ENCODE measurements at regions not wholly inside any gene's neighbourhood (a gene's known extent, or its start where the extent isn't known, plus 50 kb on each side); places are given as distances from the start of the nearest gene placed in this dataset.
"Not testable (repeated sequence)": the region's sequence is repeated elsewhere in the genome, so short reads cannot be mapped to it uniquely, and the experiment has no call there.

DNA sequence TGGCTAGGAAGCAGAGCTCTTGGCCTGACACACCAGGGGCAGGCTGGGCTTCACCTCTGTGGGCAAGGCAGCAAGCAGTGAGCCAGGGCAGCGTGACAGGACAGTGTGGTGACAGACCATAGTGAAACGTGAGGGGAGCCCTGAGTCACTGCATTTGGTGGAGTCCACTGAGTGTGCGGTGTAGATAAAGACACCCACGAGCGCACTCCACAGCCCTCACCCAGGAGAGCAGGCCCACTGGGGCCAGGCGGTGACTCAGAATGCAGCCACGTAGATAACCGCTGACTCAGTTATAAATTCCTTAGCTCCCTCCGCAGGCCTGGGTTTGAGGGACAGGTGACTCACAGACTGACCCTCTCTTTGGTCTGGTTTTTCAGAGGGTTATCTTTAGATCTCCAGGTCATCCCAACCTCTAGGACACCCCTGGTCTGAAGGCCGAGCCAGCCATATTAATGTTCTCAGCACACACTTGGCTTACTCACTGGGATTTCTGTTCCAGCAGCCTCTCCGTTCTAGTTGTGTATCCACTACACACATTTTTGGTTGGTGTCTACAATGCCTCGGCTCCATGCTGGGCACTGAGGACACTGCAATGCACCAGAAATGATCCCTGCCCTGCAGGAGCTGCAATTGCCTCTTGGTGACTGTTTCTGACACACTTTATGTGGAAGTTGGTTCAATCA, 90.2 kb upstream of the TSPAN2 start:
- peak; percentile 97 for DNase-seq

DNA sequence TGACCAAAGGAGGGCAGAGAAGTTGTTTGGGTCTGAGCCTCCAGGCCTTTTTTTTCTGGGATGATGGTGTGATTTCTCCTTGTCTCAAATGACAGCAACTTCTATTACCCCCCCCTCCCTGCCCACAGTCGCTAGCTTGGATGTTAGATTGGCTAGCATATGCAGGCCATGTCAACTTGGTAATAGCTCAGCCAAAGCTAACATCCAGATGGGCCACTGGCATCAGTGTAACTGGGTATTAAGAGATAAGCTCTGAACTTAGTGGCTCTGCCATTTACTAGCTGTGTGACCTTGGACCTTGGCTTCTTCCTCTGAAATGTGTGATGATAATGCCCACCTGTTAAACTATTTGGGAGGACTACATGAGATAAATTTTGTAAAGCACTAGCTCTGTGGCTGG, 86.9 kb upstream of the TSPAN2 start:
- DNase-seq: no peak

DNA sequence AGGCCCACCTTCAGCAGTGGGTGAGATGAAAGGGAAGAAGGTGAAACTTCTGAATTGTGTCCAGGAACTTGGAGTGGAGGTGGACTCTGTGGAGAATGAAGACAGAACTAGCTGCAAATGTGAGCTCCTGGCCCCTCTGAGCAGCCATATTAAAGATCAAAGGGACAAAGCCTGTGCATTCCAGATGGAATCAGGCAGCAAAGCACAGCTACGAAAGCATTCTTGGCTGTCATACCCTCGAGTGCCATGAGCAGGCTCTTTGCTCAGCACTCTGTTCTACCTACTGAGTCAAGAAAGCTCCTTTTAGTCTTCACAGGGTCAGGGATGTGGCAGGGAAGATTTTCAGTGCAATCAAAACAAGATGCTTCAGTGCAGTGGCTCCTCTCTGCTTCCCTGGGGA, 86.3 kb upstream of the TSPAN2 start:
- DNase-seq: no peak

DNA sequence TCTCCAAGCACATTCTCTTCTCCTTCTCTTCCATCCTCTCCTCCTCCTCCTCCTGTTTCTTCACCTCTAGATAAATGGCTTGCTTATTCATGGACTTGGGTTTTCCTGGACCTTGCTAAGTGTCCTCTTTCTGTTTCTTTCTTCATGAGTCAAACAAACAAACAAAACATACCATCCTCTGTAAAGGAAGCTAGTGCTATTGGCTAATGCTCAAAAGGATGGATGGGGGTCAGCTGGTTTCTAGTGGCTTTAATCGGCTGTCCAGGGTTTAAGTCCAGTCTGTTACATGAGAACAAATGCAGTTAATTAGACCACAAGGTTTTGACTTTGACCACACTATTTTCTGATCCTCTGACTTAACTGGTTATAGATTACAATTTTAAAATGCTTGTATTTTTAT, 83.8 kb upstream of the TSPAN2 start:
- DNase-seq: no peak

DNA sequence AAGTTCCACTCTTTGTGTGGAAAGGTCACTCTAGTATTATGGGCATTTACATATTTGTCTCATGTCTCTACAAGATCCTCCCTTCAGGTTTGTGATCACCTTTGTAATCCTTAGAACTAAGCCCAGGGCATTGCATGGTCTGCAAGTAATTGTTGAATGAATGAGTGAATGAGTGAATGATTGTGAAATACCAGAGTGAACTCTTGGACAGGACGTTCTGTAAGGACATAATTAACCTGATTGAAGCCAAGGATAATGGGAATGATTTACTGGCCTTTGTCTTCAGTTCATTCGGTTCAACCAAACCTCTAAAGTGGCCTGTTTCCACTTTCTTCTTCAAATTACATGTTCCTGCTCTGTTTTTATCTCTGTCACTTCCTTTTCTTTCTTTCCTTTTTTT, 83.0 kb upstream of the TSPAN2 start:
- no peak for DNase-seq

DNA sequence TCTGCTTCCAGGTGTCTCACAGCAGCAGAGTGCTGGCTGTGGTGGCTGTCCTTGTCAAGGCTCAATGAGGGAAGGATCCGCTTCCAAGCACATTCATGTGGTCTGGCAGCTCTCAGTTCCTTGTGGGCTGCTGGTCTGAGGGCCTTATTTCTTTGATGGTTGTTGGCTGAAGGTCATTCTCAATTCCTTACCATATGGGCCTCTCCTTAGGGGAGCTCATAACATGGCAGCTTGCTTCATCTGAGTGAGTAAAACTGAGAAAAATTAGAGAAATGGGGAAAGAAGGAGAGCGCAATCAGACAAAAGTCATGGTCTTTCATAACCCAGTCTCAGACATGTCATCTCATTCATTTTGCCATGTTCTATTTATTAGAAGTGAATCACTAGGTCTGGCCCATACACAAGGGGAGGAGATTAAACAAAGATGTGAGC, 81.7 kb upstream of the TSPAN2 start:
- DNase-seq: peak; percentile 67

DNA sequence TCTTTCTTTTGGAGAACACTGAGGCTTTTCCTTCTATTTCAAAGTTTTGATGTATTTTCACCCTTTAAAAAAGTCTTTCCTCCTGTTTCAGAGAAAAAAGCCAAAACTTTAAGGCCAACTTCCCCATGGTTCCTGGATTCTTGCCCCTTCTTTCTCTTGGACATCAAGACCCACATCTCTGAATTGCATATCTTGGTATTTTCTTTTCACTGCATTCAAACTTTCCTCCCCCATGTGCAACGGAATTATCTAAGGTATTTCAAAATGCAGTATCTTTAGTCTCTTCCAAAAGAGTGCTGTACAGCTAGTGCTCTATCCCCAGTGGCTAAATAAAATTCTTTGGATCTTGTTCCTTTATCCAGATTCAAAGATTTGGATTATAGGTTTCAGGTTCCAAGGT, 81.1 kb upstream of the TSPAN2 start:
- DNase-seq: no peak

DNA sequence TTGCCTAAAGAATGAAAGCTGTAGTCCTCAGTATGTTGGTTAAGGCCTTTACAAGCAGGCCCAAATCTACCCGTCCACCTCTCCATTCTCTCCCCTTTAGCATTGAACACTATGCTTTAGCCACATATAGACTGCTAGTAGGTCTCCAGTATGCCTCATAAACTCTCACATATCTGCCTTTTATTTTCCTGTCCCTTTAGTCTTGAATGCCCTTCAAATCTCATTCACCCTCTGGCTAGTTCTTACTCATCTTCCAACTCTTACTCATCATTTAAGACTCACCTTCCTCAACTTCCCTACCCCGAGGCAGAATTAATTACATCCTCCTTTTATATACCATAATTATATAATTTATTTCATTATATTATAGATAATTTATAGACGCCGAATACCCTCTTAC, 78.7 kb upstream of the TSPAN2 start:
- no peak for DNase-seq

DNA sequence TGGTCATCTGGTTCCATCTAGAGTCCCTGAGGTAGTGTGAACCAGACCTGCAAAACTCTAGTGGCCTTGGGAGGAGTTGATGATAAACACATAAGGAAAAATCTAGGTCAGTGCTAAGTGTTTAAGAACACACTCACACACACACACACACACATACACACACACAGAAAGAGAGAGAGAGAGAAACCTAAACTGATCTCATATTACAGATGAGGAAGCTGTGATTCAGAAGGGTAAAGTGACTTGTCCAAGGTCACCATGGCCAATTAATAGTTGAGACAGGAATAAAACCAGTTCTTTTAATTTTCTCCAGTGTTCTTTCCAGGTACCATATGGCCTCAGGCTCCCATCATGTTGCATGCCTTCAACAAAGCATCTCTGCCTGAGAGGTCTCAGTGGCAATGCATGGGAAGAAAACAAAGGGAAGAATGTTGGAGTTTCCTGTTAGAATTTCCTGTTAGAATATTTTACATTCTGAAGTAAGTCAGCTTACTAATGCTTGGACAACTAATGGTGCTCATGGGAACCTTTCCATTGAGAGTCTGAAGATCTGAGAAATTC, 77.3 kb upstream of the TSPAN2 start:
- DNase-seq: peak; percentile 88

DNA sequence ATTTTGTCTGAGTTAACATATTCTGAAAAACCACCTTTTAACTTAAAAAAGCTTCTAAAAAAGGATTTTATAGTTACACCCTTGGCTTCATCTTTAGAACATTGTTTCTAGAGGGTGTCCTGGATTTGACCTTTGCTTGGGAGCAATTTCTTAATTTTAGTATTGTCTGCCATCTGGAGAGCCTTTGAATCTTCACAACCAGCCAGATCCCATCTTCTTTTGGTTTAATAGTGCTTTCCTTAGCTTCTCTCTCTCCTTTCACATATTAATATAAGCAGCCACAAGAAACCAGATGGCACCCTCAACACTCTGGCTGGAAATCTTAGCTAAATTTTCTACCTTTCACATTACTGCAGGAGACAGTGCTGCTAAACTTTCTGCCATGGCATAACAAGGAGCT, 76.5 kb upstream of the TSPAN2 start:
- DNase-seq: no peak

DNA sequence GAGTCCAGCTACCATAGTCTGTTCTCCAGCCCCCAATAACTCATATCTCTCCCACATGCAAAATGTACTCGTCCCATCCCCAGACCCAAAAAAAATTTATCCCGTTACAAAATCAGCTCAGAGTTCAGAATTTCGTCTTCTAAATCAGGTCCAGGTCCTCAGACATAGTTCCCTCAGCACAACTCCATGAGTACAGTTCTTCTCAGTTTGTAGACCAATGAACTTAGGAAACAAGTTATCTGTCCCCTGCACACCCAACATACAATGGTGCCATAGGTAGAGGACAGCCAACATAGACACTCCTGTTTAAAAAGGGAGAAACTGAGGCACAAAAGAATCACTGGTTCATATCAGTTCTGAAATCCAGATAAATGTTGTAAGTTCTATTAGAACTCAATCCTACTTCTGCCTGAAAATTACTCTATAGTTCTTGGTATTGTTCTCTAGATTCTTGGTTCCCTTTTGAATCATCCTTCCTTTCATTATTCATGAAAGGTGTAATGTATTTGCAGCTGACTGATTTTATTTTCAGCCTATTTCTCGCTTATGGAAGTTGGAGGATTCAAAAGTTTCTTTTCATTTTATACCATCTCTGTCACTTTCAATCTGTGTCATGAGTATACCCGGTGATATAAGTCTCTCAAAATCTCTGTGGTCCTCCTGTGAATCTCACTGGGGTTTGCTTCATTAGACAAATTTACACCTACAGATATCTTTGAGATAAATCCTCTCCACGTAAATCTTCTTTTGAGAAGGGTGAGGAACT, 75.8 kb upstream of the TSPAN2 start:
- no peak for DNase-seq

DNA sequence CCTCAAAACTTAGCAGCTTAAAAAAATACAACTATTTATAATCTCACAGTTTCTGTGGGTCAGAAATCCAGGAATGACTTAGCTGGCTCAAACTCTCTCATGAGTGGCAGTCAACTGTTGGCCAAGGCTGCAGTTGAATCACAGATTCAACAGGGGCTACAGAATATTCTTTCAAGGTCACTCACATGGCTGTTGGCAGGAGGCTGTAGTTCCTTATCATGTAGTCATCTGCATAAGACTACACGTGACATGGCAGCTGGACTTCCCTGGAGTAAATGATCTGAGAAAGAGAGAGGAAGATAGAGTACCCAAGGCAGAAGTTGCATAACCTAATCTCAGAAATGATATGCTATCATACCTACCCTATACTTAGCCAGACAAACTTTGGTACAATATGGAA, 75.2 kb upstream of the TSPAN2 start:
- DNase-seq: peak; percentile 55

DNA sequence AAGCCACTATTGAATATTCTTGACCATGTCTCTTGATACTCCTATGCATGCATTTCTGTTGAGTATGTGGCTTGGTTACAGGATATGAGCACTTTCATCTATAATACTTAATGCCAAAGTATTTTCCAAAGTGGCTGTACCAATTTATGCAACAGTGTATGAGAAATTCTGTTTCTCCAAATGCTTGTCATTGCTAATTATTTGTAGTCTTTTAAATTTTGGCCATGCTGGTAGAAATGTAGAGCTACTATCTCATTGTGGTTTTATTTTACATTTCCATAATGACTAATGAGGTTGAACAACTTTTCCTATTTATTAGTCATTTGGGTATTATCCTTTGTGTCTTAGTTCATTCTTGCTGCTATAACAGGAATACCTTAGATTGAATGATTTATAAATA, 71.4 kb upstream of the TSPAN2 start:
- DNase-seq: peak; percentile 55

DNA sequence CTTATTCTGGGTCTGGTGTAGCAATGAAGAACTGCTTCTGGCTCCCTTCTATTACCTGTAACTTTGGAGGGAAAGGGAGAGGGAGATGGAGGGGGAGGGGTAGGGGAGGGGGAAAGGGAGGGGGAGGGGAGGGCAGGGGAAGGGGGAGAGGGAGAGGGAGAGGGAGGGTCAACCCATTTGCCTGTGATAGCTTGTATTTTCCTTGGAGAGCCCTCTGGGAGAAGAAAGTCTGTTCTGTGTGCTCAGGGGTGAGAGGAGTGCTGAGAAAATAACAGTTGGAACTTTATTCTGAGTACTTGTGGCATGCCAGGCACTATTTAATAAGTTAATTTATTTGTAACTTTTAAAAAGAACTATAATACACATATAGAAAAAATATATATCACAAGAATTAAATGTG, 70.7 kb upstream of the TSPAN2 start:
- DNase-seq: no peak

DNA sequence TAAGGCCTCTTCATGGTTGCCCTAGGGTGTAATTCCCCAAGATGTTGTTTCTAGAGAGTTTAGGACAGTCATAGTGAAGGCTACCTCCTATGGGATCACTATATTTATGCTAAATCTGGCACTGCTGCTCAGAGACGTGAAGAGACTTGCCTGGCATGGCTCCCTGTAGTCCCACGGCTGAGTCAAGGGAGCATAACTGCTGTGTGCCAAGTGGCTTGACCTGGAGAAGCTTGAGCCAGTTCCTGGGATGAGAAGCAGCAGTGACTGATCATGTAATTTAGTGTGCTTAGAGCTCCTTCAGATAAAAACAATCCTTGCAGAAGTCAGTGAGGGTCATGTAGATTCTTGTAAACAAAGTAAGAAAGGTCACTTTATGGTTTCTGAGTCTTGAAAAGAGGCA, 68.9 kb upstream of the TSPAN2 start:
- DNase-seq: no peak

DNA sequence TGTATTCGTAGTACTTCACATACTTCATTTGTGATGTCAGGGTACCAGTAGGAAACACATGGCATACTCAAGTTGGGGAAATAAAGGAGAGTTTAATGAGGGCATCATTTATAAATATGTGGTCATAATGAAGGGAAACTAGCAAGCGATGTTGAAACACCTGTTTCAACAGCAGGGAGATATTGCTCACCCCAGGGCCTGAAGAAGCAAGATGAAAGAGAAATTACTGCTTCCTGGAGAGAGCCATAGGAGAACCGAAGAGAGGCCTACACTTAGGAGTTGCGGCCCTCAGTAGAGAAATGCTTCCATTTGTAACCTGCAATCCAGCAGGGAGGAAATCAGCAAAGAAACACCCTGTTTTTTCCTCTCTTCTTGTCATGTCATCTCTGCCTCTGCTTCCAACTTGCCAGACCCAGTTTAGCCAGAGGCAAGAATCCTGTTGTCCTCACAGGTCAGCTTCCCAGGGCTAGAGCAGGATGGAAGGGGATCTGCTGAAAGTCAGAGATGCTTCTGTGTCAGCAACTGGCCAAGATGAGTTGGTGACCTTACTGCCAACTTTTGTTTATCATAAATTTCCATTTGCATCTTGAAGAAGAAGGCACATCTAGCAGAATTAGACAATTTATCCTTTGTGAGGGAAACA, 67.6 kb upstream of the TSPAN2 start:
- no peak for DNase-seq

DNA sequence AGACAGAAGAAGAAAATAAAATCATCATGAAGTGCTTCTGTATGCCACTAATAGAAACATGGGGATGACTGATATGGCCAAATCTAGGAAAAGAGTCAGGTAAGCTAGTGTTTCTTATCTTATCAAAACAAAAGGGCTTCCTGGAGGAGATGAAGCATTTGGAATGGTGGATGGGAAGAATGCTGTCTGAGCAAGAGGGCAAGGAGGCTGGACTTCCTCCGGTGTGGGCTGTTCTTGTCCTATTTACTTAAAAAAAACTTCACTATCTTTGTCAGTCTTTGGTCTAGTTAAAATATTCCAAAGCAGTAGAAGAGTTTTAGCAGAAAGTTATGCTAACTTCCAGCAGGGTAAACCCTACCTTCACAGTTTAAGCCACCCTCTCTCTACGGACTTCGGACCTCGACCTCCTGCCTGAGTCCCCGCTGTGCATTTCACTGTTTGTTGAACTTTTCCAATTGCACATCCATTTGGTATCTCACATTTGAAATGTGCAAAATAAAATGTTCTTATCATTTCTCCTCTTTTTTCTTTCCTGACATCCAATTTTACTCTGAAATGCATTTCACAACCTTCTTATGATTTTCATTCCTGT, 64.8 kb upstream of the TSPAN2 start:
- DNase-seq: no peak

DNA sequence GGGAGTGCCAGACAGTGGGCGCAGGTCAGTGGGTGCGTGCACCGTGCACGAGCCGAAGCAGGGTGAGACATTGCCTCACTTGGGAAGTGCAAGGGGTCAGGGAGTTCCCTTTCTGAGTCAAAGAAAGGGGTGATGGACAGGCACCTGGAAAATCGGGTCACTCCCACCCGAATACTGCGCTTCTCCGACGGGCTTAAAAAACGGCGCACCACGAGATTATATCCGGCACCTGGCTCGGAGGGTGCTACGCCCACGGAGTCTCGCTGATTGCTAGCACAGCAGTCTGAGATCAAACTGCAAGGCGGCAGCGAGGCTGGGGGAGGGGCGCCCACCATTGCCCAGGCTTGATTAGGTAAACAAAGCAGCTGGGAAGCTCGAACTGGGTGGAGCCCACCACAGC, 58.6 kb upstream of the TSPAN2 start:
- DNase-seq: not testable (repeated sequence)

DNA sequence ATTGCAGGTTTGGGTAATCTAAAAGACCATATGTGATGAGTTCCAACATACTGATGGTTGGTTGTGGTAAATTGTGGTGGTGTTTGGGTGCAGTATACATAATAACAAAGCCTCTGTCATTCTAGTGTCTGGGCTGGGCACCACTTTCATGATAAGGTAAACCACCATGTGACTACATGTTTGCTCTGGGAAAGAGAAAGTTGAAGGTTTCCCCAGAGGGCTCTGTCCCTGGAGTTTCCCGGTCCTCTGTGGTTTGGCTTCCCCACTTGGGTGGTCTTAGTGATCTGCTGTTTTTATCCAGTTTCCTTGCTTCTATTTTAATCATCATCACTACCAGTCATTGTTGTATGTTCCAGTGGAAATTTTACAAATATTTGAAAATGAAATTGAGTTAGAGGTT, 55.9 kb upstream of the TSPAN2 start:
- DNase-seq: no peak

DNA sequence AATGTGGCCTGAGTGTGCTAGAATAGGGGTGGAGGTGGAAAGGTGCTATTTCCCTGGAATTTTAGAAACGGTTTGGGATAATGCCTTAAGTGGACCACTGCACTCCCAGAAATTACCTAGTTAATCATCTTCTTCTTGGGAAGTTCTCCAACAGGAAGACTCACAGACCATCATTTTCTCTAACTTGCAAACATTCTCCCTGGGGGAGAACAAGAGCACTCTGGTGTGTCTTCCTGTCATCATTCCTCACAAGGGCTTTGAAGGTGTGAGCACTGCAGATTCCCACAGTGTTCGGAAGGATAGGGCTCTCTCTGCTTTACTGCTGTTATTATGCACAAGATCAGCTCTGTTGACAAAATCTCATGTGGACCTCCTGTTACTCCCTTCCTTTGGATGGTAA, 54.9 kb upstream of the TSPAN2 start:
- DNase-seq: peak; percentile 40

DNA sequence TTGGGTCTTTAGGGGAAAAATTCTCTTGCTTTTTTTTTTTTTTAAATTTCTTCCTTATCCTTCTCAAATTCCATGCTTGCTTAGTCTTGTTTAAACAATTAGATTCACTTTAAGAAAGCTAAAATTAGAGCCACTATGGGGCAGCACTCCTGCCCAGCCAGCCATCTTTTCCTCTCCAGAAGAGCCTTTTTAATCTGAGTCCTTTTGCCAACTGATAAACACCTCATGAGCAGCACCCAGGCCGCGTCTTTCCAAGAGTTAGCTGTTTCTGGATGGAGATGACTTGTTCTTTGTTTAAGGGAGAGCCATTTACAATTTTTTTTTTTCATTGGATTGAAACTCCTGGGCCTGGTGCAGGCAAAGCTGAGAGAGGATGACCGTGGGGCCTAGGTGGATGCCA, 53.3 kb upstream of the TSPAN2 start:
- peak; percentile 56 for DNase-seq

DNA sequence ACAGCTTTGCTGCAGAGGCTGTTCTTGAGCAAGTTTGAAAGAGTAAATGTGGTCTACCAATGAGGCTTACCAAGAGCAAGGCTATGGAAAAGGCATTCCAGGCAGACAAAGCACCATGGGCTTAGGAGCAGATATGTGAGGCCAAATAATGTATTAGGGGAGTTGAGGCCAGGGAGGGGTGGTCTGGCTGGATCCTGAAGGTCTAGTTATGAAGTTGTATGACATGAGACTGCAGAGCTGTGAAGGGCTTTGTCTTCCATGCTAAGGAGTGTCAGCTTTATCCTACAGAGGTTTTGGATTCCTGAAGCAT, 51.8 kb upstream of the TSPAN2 start:
- DNase-seq: no peak

DNA sequence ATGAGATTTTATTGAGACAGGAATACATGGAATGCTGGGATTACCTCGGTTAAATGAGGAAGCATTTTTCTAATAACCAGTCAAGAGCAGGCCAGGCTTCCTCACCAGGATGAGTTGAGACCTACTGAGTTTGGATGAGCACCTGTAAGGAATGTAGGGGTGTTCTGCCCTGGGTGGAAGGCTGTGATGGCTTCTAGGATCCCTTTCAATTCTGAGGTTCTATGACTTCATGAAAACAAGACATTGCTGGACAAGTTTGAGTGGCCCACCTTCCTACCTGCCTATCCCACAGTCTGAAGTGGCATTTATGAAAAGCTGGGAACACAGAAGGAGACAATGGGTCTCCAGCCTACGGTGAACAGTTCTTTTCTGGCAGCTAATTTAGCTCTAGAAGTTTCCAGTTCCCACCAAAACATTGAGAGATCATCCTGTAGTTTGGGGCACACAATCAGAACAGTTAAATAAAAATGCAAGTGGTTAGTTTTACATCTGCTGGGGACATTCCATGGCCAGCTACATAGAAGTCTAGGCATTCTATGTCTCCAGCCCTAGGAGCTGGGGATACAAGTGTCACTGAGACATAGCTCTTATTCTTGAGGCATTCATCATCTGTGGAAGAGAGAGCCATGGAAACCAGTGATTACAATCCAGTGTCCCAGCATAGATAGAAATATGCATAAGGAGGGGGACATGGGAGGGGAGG, 51.3 kb upstream of the TSPAN2 start:
- DNase-seq: peak; percentile 64
